Psoas muscle (tissue), 7 donors: ENCODE measurements at regions not wholly inside any gene's neighbourhood (a gene's known extent, or its start where the extent isn't known, plus 50 kb on each side); places are given as distances from the start of the nearest gene placed in this dataset.

Source experiments
- ATAC-seq, 4 donors: fragments of 200-7000 bp; cut with Tn5 transposase; one replicate each; pipeline ENCODE4 v1.9.1; 2020; ENCODE audit warnings: moderate library complexity in 3 of 4, mild to moderate bottlenecking in 2 of 4
- DNase-seq, 2 donors: peaks; one replicate each; pipeline ENCODE4 v3.0.0-alpha.2; 2020
- H3K27ac ChIP-seq: fragments of 200-600 bp; one replicate; pipeline ENCODE4 v1.8.0; 2022
- H3K27me3 ChIP-seq, 3 donors: fragments of 200-600 bp in 1 of 3; one replicate each; pipeline versions ENCODE4 v1.6.1 to v1.8.0; 2013 to 2022; ENCODE audit warnings: low read length in 2 of 3, mild to moderate bottlenecking in 2 of 3, moderate library complexity in 1 of 3; ENCODE audit not compliant: insufficient read depth in 3 of 3
- H3K36me3 ChIP-seq, 2 donors: fragments of 200-600 bp in 1 of 2; one replicate each; pipeline versions ENCODE4 v1.6.1 to v1.8.0; 2013 to 2022; ENCODE audit warnings: low read depth in 1 of 2, mild to moderate bottlenecking in 1 of 2, moderate library complexity in 1 of 2; ENCODE audit not compliant: insufficient read depth in 1 of 2
- H3K4me1 ChIP-seq: fragments of 200-600 bp; one replicate; pipeline ENCODE4 v1.8.0; 2022
- H3K4me3 ChIP-seq: fragments of 200-600 bp; one replicate; pipeline ENCODE4 v1.8.0; 2022; ENCODE audit warnings: mild to moderate bottlenecking
- H3K9me3 ChIP-seq: fragments of 200-600 bp; one replicate; pipeline ENCODE4 v1.8.0; 2022
- WGBS, 3 donors: extraction: QIAGEN DNeasy Blood & Tissue Kit; methylation state at CpG; one replicate each; pipeline versions ENCODE4 v1.1.6 to v1.1.7; 2013; 5-methylcytosine and 5-hydroxymethylcytosine counted together
- intact Hi-C, 2 donors: fragments of 100-400 bp; cut with DNase I; formaldehyde crosslinking; loops; one replicate each; pipeline versions ENCODE4 v1.11.0 to v1.14.2; 2022
- TF ChIP-seq, protein P1 (sequence below): fragments of 200-600 bp; IDR thresholded peaks from one replicate; pipeline ENCODE4 v1.8.0; 2022; ENCODE audit warnings: antibody characterized with exemption
- donor health status: healthy with polysubstance abuse.
- donor health status: DM: no; HTN: no; CAD: no; lungs with moderate emphysema.
- donor health status: Bipolar disorder and iron deficiency.
- donor health status: healthy.
- donor health status: DM: yes; HTN: yes; CAD: no.
- donor health status: DM: no; HTN: no; CAD: no.
- donor health status: DM: yes; HTN: yes; CAD: no.

DNA sequence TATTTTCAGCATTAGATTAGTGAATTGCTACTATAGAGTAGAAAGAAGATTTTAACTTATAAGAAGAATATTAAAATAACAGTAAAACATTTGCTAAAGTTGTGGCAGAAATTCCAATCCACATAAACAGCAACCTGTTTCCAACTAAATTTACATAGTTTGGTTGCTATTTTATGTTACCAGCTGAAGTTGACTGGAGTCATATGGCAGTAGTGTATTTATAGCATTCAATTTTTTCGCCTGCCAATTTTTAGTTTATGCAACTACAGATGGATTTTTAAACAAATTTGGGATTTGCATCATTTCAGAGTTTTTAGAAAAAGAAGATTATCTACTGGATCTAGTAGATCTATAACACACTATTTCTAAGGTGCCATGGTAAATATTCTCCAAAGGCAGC, 332.5 kb upstream of the BCHE start:
- Histone ChIP-seq H3K27me3 (no peaks in the 10 kb centered on the region), H3K4me1 (no peaks in the 10 kb centered on the region), H3K27ac (no peak overlapping the region), H3K9me3 (no peaks in the 10 kb centered on the region), H3K4me3 (no peak overlapping the region), H3K36me3 (no peaks in the 10 kb centered on the region)
- WGBS, 3 donors = 75 to 83% (median 79%) methylated on average over 1 of the region's 1 CpG
- intact Hi-C loops = no loop called here
- TF ChIP-seq, protein P1, sequence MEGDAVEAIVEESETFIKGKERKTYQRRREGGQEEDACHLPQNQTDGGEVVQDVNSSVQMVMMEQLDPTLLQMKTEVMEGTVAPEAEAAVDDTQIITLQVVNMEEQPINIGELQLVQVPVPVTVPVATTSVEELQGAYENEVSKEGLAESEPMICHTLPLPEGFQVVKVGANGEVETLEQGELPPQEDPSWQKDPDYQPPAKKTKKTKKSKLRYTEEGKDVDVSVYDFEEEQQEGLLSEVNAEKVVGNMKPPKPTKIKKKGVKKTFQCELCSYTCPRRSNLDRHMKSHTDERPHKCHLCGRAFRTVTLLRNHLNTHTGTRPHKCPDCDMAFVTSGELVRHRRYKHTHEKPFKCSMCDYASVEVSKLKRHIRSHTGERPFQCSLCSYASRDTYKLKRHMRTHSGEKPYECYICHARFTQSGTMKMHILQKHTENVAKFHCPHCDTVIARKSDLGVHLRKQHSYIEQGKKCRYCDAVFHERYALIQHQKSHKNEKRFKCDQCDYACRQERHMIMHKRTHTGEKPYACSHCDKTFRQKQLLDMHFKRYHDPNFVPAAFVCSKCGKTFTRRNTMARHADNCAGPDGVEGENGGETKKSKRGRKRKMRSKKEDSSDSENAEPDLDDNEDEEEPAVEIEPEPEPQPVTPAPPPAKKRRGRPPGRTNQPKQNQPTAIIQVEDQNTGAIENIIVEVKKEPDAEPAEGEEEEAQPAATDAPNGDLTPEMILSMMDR = no peak
- DNase-seq = no peak
- no peak for ATAC-seq

DNA sequence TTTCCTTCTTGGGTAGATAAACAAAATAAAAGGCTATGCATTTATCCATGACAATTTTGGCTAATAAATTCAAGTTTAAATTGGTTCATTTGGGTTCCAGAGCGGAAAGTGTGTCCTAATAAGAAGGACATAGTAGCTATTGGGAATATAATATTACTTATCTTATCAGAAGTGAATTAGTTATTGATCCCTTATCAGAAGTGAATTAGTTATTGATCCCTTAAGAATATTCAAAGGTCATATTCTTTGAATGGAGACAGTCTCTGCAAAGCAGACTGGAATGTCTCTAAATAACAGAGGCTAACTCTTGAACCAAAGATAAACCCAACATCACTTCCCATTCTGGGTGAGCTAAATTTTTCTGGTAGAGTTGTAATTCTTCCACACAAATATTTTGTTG, 290.7 kb upstream of the BCHE start:
- no peak for DNase-seq
- no peak overlapping the region for H3K27ac ChIP-seq
- ATAC-seq = no peak
- intact Hi-C loops = no loop called here
- no peaks in the 10 kb centered on the region for H3K36me3 ChIP-seq
- TF ChIP-seq, protein P1 = no peak
- H3K27me3 ChIP-seq = no peaks in the 10 kb centered on the region
- H3K9me3 ChIP-seq = peaks cover 5% of the 10 kb centered on the region
- no peaks in the 10 kb centered on the region for H3K4me1 ChIP-seq
- no peak overlapping the region for H3K4me3 ChIP-seq
- WGBS, 3 donors = 78 to 87% (median 83%) methylated on average over 1 of the region's 1 CpG

DNA sequence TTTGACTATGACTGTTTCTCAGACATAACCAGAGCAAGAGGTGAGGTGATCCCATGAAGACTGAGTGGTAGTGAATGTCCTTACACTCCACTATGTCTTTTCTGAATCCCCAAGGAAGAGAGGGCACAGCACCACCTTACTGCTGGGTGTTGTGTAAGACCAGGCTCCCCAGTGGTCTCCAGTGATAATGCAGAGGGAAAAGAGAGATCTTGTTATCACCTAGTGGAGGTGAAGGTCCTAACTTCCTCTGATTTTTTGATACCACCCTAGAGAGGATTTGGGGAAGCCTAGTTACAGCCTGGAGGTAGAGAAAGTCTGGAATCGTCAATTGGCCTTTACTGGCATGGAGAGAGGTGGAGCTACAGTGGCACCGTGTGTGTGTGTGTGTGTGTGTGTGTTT, 288.0 kb upstream of the BCHE start:
- ATAC-seq (no peak), DNase-seq (no peak)
- intact Hi-C loops = no loop called here
- no peaks in the 10 kb centered on the region for H3K36me3 ChIP-seq
- H3K9me3 ChIP-seq = peaks cover under 1% of the 10 kb centered on the region
- H3K27ac ChIP-seq = no peak overlapping the region
- H3K27me3 ChIP-seq = no peaks in the 10 kb centered on the region
- H3K4me1 ChIP-seq = no peaks in the 10 kb centered on the region
- TF ChIP-seq, protein P1 = no peak
- 65 to 79% (median 74%) methylated on average over 2 of the region's 2 CpGs for whole genome bisulfite sequencing, 3 donors
- no peak overlapping the region for H3K4me3 ChIP-seq

DNA sequence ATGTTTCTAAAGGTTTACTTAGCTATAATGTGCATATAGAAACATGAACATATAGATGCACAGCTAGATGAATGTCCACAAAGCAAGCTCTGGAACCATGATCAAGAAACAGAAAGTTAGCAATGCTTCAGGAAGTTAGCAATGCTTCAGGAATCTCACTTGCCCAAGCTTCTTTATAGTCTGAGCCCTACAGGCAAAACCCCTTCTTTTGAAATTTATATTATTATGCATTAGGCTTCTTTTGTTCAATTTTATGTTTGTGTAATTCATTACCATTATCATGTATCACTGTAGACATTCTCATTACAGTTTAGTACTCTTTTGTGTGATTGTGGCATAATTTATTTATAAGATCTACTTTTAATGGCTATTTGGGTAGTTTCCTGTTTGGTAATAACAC, 286.4 kb upstream of the BCHE start:
- TF ChIP-seq, protein P1 = no peak
- H3K27me3 ChIP-seq = no peaks in the 10 kb centered on the region
- no peaks in the 10 kb centered on the region for H3K4me1 ChIP-seq
- intact Hi-C loops = no loop called here
- no peak overlapping the region for H3K27ac ChIP-seq
- H3K4me3 ChIP-seq = no peak overlapping the region
- no peak for ATAC-seq
- H3K36me3 ChIP-seq = no peaks in the 10 kb centered on the region
- DNase-seq = no peak
- no peaks in the 10 kb centered on the region for H3K9me3 ChIP-seq

DNA sequence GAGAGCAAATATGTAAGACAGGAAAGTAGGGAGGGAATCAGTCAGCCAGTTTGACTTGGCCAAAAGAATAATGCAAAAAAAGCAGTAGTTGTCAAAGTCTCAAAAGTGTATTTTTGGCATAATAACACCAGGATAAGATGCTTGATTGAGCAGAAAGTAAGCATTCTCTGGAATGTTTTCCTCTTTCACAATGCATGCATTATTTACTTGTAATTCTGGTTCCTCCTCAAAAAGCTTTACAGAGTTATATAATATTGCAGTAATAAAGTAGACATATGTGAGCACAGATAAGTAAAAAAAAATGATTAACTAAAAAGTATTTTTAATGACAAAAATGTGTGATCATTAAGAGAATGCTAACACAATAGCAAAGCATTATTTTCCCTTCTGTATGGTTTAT, 285.9 kb upstream of the BCHE start:
- intact Hi-C loops = no loop called here
- ATAC-seq = no peak
- H3K4me3 ChIP-seq = no peak overlapping the region

More for the DNA sequence above, 285.9 kb upstream of the BCHE start:
- Histone ChIP-seq H3K4me1 (no peaks in the 10 kb centered on the region), H3K9me3 (no peaks in the 10 kb centered on the region), H3K27ac (no peak overlapping the region), H3K27me3 (no peaks in the 10 kb centered on the region), H3K36me3 (no peaks in the 10 kb centered on the region)
- TF ChIP-seq, protein P1 = no peak
- no peak for DNase-seq
